Body of pancreas (tissue), 3 donors: ENCODE measurements at regions not wholly inside any gene's neighbourhood (a gene's known extent, or its start where the extent isn't known, plus 50 kb on each side); places are given as distances from the start of the nearest gene placed in this dataset. TPM values are rescaled to one million over a fixed set of nuclear protein-coding genes. Genes with fewer than 3 reads are reported as not detected.

Experiments
- microRNA counts, 2 donors: library from miRNA; unstranded; fragments of <30 nt; microRNA quantifications; one replicate each; lab custom pipeline; 2017
- microRNA-seq, 2 donors: library from miRNA; unstranded; fragments of <30 nt; microRNA quantifications; one replicate each; pipeline ENCODE4, GENCODE V29; 2016; ENCODE audit warnings: borderline number of aligned reads in 2 of 2, borderline replicate concordance in 2 of 2
- small RNA-seq: library from RNA; depleted of rRNA; stranded (forward); fragments of <200 nt; gene quantifications from one replicate; pipeline ENCODE3, GENCODE V24; 2016

MicroRNAs in the stretch of these regions (microRNA counts, 767-probe panel; counts per million panel counts)
- 0 to 736 counts per million in 2 donors for microRNA hsa-miR-548i (lab: Ali Mortazavi, UCI)

Small RNA genes lying in the stretch of these regions (microRNA-seq; reads per million reads assigned to microRNA genes)
- 0 reads per million in 2 donors for gene MIR548I1

Small RNA genes lying in the stretch of these regions (small RNA-seq; reads per million reads assigned to genes)
- gene AC092902.1 (not detected), gene AF186996.2 (not detected), gene AF186996.3 (not detected), gene MIR548I1 (not detected), gene SNRPCP11 (not detected)
